HG03280 (cell line): ENCODE measurements at regions not wholly inside any gene's neighbourhood (a gene's known extent, or its start where the extent isn't known, plus 50 kb on each side); places are given as distances from the start of the nearest gene placed in this dataset.

ENCODE experiments used
- ATAC-seq: cut with Tn5 transposase; IDR thresholded peaks from one replicate; pipeline ENCODE4 v1.9.1; 2021; ENCODE audit warnings: mild to moderate bottlenecking, moderate library complexity; ENCODE audit not compliant: unreplicated experiment

DNA sequence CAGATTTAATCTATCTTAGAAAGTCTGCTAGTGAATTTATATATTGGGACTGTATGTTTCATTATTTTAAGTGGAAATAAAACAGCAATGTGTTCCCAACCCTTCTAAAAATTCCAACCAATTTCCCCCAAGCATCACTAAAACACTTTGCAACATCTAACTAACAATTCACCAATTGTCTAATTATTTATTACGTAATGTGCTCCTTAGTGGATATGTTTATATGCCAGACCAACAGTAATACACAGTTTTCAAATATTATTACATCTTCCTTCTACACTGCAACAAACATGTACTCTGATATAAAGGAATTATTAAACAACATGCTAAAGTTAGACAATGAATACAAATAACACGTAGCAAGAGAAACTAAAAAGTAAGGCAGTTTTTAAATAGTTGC is 262.6 kb upstream of the THBS1 start:
- ATAC-seq: no peak

DNA sequence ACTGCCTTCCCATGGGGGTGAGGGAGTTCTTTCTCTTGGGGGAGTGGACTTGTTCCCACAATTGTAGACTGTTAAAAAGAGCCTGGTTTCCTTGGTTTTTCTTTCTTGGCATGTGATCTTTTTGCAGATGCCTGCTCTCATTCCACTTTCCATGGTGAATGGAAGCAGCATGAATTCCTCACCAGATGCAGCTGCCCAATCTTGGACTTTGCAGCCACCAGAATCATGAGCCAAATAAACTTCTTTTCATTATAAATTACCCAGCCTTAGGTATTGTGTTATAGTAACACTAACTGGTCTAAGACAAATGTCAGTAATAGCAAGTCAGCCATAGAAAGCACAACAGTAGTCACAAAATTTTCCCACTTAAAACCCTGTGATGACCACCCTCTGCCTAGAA is 260.5 kb upstream of the THBS1 start:
- no peak for ATAC-seq

DNA sequence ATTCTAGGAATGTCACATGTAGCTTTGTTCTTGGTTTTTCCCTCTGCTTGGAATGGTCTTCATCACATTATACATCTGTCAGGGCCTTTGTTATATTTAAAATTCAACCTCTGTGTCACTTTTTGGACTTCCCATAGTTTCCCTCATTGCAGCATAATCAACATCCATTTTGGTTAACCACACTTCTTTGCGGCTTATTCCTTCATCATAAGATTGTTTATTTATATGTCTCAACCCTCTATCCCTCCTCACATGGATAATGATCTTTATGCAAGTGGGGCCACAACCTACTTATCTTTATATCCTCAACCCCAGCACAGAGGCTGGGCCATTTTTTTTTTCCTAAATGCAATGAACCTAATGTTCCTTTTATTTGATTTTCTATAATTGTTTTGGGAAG is 260.0 kb upstream of the THBS1 start:
- ATAC-seq: no peak

DNA sequence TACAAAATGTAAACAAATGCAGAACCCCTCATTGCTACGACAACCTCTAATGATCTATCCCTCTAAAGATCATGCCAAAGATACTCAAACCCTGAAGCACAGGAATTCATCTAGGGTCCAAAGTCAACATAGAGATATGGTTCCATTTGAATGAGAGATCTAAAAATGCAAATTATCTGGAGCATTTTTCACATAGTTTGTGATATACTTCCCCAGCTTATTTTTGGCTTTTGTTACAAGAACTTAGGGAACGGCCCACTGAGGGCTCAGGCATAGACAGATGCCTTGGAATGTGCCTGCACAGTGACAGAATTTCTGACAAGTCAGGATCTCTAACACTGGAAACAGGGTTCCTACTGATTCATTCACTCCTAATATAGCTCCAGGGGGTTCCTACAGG is 258.9 kb upstream of the THBS1 start:
- no peak for ATAC-seq

DNA sequence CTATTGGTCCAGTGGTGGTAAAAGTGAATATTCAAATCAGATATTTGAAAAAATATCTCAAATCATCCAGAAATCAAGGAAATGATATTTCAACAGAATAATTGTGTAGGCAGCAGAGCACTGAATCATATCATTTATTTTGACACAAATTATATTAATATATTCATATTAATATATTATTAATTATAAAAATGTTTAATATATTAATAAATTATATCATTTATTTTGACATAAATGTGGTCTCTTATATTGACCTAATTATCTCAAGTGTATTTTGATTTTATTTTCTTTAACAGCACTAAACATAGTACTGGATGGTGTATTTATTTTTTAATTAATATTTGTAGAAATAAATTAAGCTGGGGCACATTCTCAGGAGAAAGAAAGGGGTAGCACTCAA is 257.7 kb upstream of the THBS1 start:
- no peak for ATAC-seq

- no peak for ATAC-seq
Measured at GRCh38 chr15:39323706-39324105, 257.2 kb upstream of the THBS1 start.

GRCh38 chr15:39326306-39326975 is 254.4 kb upstream of the THBS1 start:
- no peak for ATAC-seq

- ATAC-seq: no peak
Measured at GRCh38 chr15:39327005-39327730, 253.7 kb upstream of the THBS1 start.

DNA sequence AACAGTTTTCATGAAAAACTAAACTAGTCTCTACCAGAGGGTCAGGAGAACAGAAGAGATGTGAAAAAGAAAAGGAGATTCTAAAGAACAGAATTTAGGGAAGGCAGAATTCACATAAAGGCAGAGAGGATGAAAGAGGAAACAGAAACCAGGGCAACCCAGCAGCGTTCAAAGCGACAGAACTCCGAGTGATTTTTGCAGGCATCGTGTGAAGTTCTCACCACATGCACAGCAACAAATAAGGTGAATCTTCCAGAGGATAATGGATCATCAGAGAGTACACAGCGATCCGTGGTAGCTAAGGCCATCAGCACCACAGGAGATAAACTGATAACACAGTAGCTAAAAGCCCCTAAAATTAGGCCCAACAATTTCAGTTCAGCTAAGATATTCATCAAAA is 250.8 kb upstream of the THBS1 start:
- ATAC-seq: no peak

DNA sequence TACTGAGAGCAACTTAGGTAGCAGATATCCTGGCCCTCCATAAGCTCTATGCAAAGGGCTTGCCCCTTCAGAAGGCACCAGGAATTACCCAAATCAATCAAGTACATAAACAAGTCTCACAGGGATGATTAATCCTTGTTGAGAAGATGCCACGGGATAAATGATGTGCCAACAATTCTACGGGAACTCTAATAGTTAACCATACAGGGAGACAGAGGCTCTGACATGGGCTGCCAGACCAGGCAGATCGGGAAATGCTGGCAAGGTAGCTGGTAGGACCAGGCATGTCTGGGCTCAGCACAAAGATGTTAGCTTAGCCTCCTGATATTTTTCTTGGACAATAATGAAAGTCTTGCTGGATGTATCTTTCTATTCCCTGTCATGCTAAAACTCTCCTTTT is 249.3 kb upstream of the THBS1 start:
- no peak for ATAC-seq

GRCh38 chr15:39332846-39333245 is 248.0 kb upstream of the THBS1 start:
- ATAC-seq: no peak

GRCh38 chr15:39333393-39333792 is 247.5 kb upstream of the THBS1 start:
- no peak for ATAC-seq

DNA sequence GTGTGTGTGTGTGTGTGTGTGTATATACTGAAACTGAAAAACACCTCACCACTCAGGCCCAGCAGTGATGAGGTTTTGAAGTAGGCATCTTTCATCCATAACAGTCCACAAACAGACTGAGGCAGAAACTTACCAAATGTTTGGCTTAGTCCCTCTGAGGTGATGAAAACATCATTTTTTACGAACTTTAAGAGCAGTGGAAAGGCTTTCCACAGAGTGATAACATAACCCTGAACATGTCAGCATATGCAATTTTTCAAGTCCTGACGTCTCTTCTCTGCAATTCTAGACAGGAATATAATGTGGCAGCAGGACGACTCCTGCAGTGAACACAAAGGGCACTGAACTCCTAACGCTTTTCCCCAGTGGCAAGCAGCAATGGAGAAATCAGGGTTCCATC is 247.0 kb upstream of the THBS1 start:
- ATAC-seq: no peak

- no peak for ATAC-seq
Measured at GRCh38 chr15:39336926-39337325, 244.0 kb upstream of the THBS1 start.

- ATAC-seq: no peak
Measured at GRCh38 chr15:39338251-39338650, 242.6 kb upstream of the THBS1 start.

DNA sequence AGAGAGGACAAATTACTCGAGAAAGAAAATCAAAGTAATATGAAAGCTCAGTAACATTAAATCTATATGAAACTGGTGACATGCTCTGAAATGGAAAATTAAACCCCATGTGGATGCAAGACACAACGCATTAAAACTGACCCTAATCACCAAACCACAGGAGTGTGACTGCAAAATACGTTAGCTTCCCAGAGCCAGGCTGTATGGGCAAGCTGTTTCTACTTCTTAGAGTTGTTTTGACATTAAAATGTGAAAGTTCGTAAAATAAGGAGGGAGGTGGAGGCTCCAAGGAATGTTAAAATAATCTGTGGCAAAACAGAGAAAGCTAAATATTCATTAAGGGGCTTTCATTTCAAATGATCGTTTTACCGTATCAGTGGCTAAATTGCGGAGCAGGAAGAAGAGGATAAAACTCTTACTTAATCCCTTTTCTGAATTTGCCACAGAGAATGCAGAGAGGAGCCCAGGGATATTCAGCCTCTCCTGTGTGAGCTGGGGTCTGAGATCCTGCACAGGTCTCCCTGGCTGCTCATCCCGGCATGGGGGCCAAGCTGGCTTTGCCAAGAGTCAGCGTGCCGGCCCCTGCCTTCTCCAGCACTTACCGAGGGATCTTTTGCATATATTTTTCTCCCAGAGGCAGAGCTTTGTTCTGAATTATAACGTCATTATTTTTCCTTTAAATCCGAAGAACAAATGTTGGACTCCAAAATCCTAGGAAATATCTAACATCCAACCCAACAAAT is 239.8 kb upstream of the THBS1 start:
- no peak for ATAC-seq

DNA sequence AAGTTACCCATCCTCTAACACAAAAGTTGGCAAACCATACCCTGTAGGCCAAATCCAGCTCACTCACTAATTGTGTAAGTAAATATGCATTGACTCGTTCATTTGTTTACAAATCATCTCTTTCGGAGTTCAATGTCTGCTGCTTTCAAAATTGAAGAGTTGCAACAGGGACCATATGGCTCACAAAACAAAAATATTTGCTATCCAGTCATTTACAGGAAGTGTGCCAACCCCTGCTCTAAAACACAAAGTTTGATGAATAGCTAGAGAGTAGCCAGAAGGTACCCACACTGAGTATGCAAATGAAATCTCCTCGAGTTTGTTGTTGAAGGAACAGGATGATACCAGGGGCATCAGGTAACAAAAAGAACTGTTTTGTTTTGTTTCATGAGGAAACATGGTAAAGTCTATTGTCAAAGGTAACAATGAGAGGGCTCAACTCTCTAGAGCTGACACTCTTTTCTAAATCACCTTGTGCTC is 236.2 kb upstream of the THBS1 start:
- no peak for ATAC-seq

- ATAC-seq: no peak
Measured at GRCh38 chr15:39345176-39345575, 235.7 kb upstream of the THBS1 start.

DNA sequence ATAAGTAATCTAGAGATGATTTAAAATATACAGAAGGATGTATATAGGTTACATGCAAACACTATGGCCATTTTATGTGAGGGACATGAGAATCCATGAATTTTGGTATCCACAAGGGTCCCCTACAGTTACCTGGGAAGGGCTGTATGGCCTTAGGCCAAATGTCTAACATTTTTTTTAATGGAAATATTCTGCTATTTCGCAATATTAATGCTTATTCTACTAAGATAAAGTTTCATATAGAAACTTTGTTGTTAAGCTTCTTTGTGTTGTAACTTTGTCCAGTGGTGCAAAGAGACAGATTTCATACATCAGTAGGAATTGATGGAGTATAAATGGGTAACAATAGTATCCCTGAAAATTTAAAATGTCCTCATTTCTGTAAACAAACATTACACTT is 233.4 kb upstream of the THBS1 start:
- no peak for ATAC-seq

DNA sequence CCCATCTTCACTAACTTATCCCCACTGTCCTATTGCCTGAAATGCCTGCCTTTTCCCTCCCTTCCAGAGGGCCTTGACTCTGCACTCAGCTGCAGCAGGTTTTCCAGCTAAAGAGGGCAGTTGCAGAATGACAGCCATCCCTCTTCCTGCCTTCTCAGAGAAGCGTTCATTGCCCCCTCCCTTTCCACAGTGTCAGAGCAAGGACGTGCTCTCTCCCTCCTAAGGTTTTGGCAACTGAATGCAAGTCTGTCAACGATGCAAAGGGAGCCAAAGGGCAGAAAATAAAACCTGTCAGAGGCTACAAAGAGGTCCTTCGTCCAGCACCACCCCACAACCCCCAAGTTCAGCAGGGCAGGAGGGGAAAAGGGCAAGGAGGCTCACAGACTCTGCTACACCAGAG is 230.1 kb upstream of the THBS1 start:
- ATAC-seq: no peak

DNA sequence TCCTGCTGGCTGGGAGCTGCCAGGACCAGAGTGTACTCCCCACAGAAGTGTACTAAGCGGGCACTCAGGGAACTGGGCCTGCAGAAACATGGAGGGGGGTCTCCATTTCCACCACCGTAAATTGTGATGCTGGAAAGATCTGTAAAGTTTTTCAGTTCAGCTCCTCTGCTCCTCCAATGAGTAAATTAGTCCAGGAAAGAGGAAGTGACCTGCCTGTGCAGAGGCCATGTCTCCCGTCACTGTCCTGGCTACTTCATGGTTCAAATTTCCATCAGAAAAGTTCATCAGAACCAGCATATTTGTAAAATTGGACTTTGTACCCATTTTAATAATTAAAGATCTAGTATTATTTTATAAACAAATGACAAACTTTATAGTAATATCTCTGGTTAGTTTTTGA is 226.7 kb upstream of the THBS1 start:
- no peak for ATAC-seq
